ENCODE measurements at regions not wholly inside any gene's neighbourhood (a gene's known extent, or its start where the extent isn't known, plus 50 kb on each side); places are given as distances from the start of the nearest gene placed in this dataset.

GRCh38 chr6:1224514-1224913 lies 87.4 kb upstream of the FOXQ1 start:
- TF ChIP-seq CTCF (IDR thresholded peaks at IDR 0.05) (no peak), POLR2A (IDR thresholded peaks at IDR 0.05) (no peak)

Measured in tibial nerve (tissue), 3 donors.